Endothelial cell of umbilical vein (primary cell): ENCODE measurements at regions not wholly inside any gene's neighbourhood (a gene's known extent, or its start where the extent isn't known, plus 50 kb on each side); places are given as distances from the start of the nearest gene placed in this dataset.

ENCODE experiments used
- BruUV-seq: library from RNA; stranded (reverse); fragments of 400-500 nt; replicated peaks from 2 replicates; lab custom pipeline; 2021; lab: Mats Ljungman, UMichigan
- CTCF ChIA-PET: fragments of 300-600, 350-600 bp; sonication (Branson Sonifier 250); formaldehyde crosslinking; loops from one replicate; lab custom pipeline; 2021; ENCODE audit warnings: antibody characterized with exemption, inconsistent platforms; lab: Charles Lee
- POLR2A ChIA-PET: fragments of 300-600, 350-600 bp; sonication (Branson Sonifier 250); formaldehyde crosslinking; loops from one replicate; lab custom pipeline; 2021; ENCODE audit warnings: antibody characterized with exemption, inconsistent platforms; lab: Charles Lee
- DNase-seq: peaks from one replicate; pipeline ENCODE4 v3.0.0-alpha.2; 2011; ENCODE audit warnings: low read depth, low spot score
- FAIRE-seq: peaks from 2 replicates; lab custom pipeline; 2011; peaks lifted over from hg19 to GRCh38; lab: Jason Lieb, UNC
- H2AFZ ChIP-seq: 2 replicates; pipeline ENCODE4 v1.6.0; 2012; ENCODE audit warnings: low read depth, low read length, control low read depth, inconsistent platforms
- H3K27ac ChIP-seq: 2 replicates; pipeline ENCODE4 v1.5.1; 2011; ENCODE audit warnings: low read depth, mild to moderate bottlenecking, control low read depth, low read length, moderate library complexity; ENCODE audit not compliant: insufficient read depth
- H3K27me3 ChIP-seq, 2 experiments: 2 replicates each; pipeline versions ENCODE4 v1.6.0 to v1.6.1; 2011; ENCODE audit warnings: low read length in 2 of 2, mixed read lengths in 1 of 2; ENCODE audit not compliant: control insufficient read depth in 2 of 2, insufficient read depth in 2 of 2
- H3K36me3 ChIP-seq, 2 experiments: 2 replicates in 1 of 2; 3 replicates in 1 of 2; pipeline ENCODE4 v1.5.1; 2011; ENCODE audit warnings: low read length in 2 of 2, mild to moderate bottlenecking in 1 of 2, moderate library complexity in 1 of 2; ENCODE audit not compliant: control insufficient read depth in 2 of 2, insufficient read depth in 2 of 2; ENCODE audit errors: extremely low read depth in 1 of 2
- H3K4me1 ChIP-seq: 3 replicates; pipeline ENCODE4 v1.5.1; 2011; ENCODE audit warnings: mild to moderate bottlenecking, low read length; ENCODE audit not compliant: control insufficient read depth, insufficient read depth; ENCODE audit errors: extremely low read depth
- H3K4me2 ChIP-seq: 2 replicates; pipeline ENCODE4 v1.6.1; 2011; ENCODE audit warnings: low read length, control low read depth, mixed read lengths; ENCODE audit not compliant: insufficient read depth
- H3K4me3 ChIP-seq, 3 experiments: fragments of 200-600 bp in 1 of 3; sonication (generic), shearing (Covaris generic) in 1 of 3; replicated peaks in 1 of 3; 2 replicates each; pipeline ENCODE4 v1.5.1; 2011 to 2016; ENCODE audit warnings: control low read depth in 3 of 3, low read length in 3 of 3, mild to moderate bottlenecking in 2 of 3, inconsistent platforms in 1 of 3, low read depth in 1 of 3, moderate library complexity in 1 of 3; ENCODE audit not compliant: insufficient read depth in 1 of 3
- H3K79me2 ChIP-seq: 2 replicates; pipeline ENCODE4 v1.6.0; 2012; ENCODE audit warnings: low read length, inconsistent platforms; ENCODE audit not compliant: control insufficient read depth, insufficient read depth
- H3K9ac ChIP-seq: replicated peaks from 2 replicates; pipeline ENCODE3; 2011; ENCODE audit warnings: low read length, control low read depth; ENCODE audit not compliant: insufficient read depth; ENCODE audit errors: extremely low read depth
- H3K9me1 ChIP-seq: replicated peaks from 3 replicates; pipeline ENCODE4 v1.6.0; 2011; ENCODE audit warnings: mild to moderate bottlenecking, low read length; ENCODE audit not compliant: control insufficient read depth, insufficient read depth; ENCODE audit errors: extremely low read depth
- H3K9me3 ChIP-seq: replicated peaks from 2 replicates; pipeline ENCODE4 v1.5.1; 2012; ENCODE audit warnings: low read length, inconsistent platforms; ENCODE audit not compliant: control insufficient read depth, insufficient read depth
- H4K20me1 ChIP-seq: replicated peaks from 2 replicates; pipeline ENCODE3; 2011; ENCODE audit warnings: mild to moderate bottlenecking, low read length; ENCODE audit not compliant: control insufficient read depth, insufficient read depth; ENCODE audit errors: extremely low read depth
- CTCF ChIP-seq, 2 donors: IDR thresholded peaks; 1 replicate in 1 of 2; 2 replicates in 1 of 2; pipeline ENCODE4 v1.5.1; 2011; ENCODE audit warnings: low read length in 2 of 2, mild to moderate bottlenecking in 2 of 2, moderate library complexity in 2 of 2, control low read depth in 1 of 2, inconsistent platforms in 1 of 2, low read depth in 1 of 2; ENCODE audit not compliant: insufficient read depth in 1 of 2; ENCODE audit errors: extremely low read depth in 1 of 2
- EZH2 ChIP-seq: IDR thresholded peaks from 2 replicates; pipeline ENCODE4 v1.6.1; 2012; ENCODE audit warnings: borderline replicate concordance, low read depth, mild to moderate bottlenecking, moderate library complexity, low read length, inconsistent platforms; ENCODE audit not compliant: severe bottlenecking
- FOS ChIP-seq: IDR thresholded peaks from 2 replicates; pipeline ENCODE4 v1.6.1; 2011; ENCODE audit warnings: mild to moderate bottlenecking, low read length, moderate library complexity, borderline replicate concordance; ENCODE audit not compliant: insufficient read depth
- GATA2 ChIP-seq: IDR thresholded peaks from 2 replicates; pipeline ENCODE4 v1.7.0; 2011; ENCODE audit warnings: low read depth, mild to moderate bottlenecking, moderate library complexity, mixed read lengths, low read length; ENCODE audit not compliant: insufficient read length, insufficient read depth
- JUN ChIP-seq: IDR thresholded peaks from 2 replicates; pipeline ENCODE4 v1.6.1; 2011; ENCODE audit warnings: borderline replicate concordance, low read depth; ENCODE audit not compliant: insufficient read length, insufficient read depth
- MYC ChIP-seq: IDR thresholded peaks from one replicate; pipeline ENCODE4 v1.6.1; 2011; ENCODE audit warnings: mild to moderate bottlenecking, low read depth, low read length
- POLR2A ChIP-seq: IDR thresholded peaks from 2 replicates; pipeline ENCODE4 v1.6.1; 2012; ENCODE audit warnings: low read depth, mild to moderate bottlenecking, control low read depth, low read length
- POLR2AphosphoS5 ChIP-seq: IDR thresholded peaks from 2 replicates; pipeline ENCODE4 v1.6.1; 2012; ENCODE audit warnings: low read depth, mild to moderate bottlenecking, control low read depth, low read length, moderate library complexity; ENCODE audit not compliant: insufficient read depth
- dilution Hi-C: fragments of 300-500 bp; cut with MboI; formaldehyde crosslinking; loops from one replicate; pipeline ENCODE4 v1.15.0; 2019; ENCODE audit warnings: low sequenced_read_pairs; ENCODE audit not compliant: extremely low pct_ligation_motif_present
- intact Hi-C: fragments of 100-400 bp; cut with micrococcal nuclease; formaldehyde crosslinking; loops from one replicate; pipeline ENCODE4 v1.10.0; 2022
- TF ChIP-seq, protein P1 (sequence below): IDR thresholded peaks from 2 replicates; pipeline ENCODE4 v1.6.1; 2011; ENCODE audit not compliant: insufficient read depth, insufficient read length

GRCh38 chr4:152176627-152177214 is 359.2 kb downstream of the FBXW7 start:
- no peaks in the 10 kb centered on the region for H3K9me1 ChIP-seq
- FAIRE-seq (no peak), DNase-seq (no peak)
- no peak overlapping the region for H3K4me2 ChIP-seq
- no peak for TF ChIP-seq EZH2
- TF ChIP-seq POLR2A = no peak
- TF ChIP-seq JUN = no peak
- no peak for TF ChIP-seq FOS
- no peak for TF ChIP-seq MYC
- H3K27me3 ChIP-seq = peaks cover 3 to 4% of the 10 kb centered on the region in 2 experiments
- POLR2A ChIA-PET = no interaction called here
- intact Hi-C loops = no loop called here
- no peaks in the 10 kb centered on the region for H3K9me3 ChIP-seq
- no peaks in the 10 kb centered on the region for H3K36me3 ChIP-seq
- no peak overlapping the region for H3K4me3 ChIP-seq
- no peak overlapping the region for H3K9ac ChIP-seq
- dilution Hi-C loops = no loop called here
- CTCF ChIA-PET = no interaction called here
- no peak overlapping the region for H2AFZ ChIP-seq
- no peaks in the 10 kb centered on the region for H3K79me2 ChIP-seq
- H3K4me1 ChIP-seq = no peaks in the 10 kb centered on the region
- no peak overlapping the region for H3K27ac ChIP-seq
- BruUV-seq = no TSS peak
- no peaks in the 10 kb centered on the region for H4K20me1 ChIP-seq

GRCh38 chr4:152175586-152175985 is 360.3 kb downstream of the FBXW7 start:
- Histone ChIP-seq H4K20me1 (no peaks in the 10 kb centered on the region), H3K4me2 (no peak overlapping the region), H3K9me1 (no peaks in the 10 kb centered on the region), H3K27ac (no peak overlapping the region), H3K9ac (no peak overlapping the region), H2AFZ (no peak overlapping the region), H3K27me3 (peaks cover 3 to 4% of the 10 kb centered on the region in 2 experiments), H3K79me2 (no peaks in the 10 kb centered on the region), H3K4me3 (no peak overlapping the region), H3K36me3 (no peaks in the 10 kb centered on the region), H3K9me3 (no peaks in the 10 kb centered on the region), H3K4me1 (no peaks in the 10 kb centered on the region)
- TF ChIP-seq CTCF (IDR thresholded peaks at IDR 0.05; ENCODE audit: extremely low read depth in 1 of 2, insufficient read depth in 1 of 2, low read depth in 1 of 2, low read length in 2 of 2) (no peak), POLR2AphosphoS5 (no peak), GATA2 (no peak), JUN (no peak), EZH2 (no peak), MYC (no peak), FOS (no peak), POLR2A (no peak)
- TF ChIP-seq, protein P1, sequence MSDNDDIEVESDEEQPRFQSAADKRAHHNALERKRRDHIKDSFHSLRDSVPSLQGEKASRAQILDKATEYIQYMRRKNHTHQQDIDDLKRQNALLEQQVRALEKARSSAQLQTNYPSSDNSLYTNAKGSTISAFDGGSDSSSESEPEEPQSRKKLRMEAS = no peak
- dilution Hi-C loops (no loop called here), intact Hi-C loops (no loop called here)
- CTCF ChIA-PET = no interaction called here
- FAIRE-seq = no peak
- POLR2A ChIA-PET = no interaction called here
- no peak for DNase-seq
- no TSS peak for BruUV-seq
